SK-N-SH (cell line): ENCODE measurements at regions not wholly inside any gene's neighbourhood (a gene's known extent, or its start where the extent isn't known, plus 50 kb on each side); places are given as distances from the start of the nearest gene placed in this dataset.

Experiments
- CTCF ChIP-seq: fragments of 200-600 bp; sonication (generic); IDR thresholded peaks from 2 replicates; pipeline ENCODE4 v1.6.1; 2017; ENCODE audit warnings: antibody characterized with exemption, mild to moderate bottlenecking, moderate library complexity
- EP300 ChIP-seq, 2 experiments: IDR thresholded peaks; 2 replicates each; pipeline versions ENCODE4 v1.4.0 to v1.6.1; 2012; ENCODE audit warnings: borderline replicate concordance in 1 of 2, low read depth in 1 of 2, low read length in 1 of 2
- EZH2phosphoT487 ChIP-seq: fragments of 200-600 bp; sonication (generic); IDR thresholded peaks from 2 replicates; pipeline ENCODE4 v1.6.1; 2017; ENCODE audit warnings: low read depth, mixed run types, mild to moderate bottlenecking, antibody characterized with exemption, moderate library complexity, borderline replicate concordance
- FOXM1 ChIP-seq: IDR thresholded peaks from 2 replicates; pipeline ENCODE4 v1.4.0; 2012; ENCODE audit warnings: low read depth, mild to moderate bottlenecking
- GABPA ChIP-seq: IDR thresholded peaks from 2 replicates; pipeline ENCODE4 v1.4.0; 2012; ENCODE audit warnings: low read depth, mild to moderate bottlenecking
- GATA2 ChIP-seq: sonication (generic); formaldehyde crosslinking; IDR thresholded peaks from 2 replicates; pipeline ENCODE4 v1.5.0; 2020; ENCODE audit warnings: mild to moderate bottlenecking, missing genetic modification reagents
- MXI1 ChIP-seq: IDR thresholded peaks from 2 replicates; pipeline ENCODE4 v1.6.1; 2012; ENCODE audit warnings: mild to moderate bottlenecking, low read depth, low read length, improper control_type of control experiment
- POLR2AphosphoS5 ChIP-seq: IDR thresholded peaks from 2 replicates; pipeline ENCODE4 v1.6.1; 2012; ENCODE audit warnings: low read depth, low read length
- RFX5 ChIP-seq: IDR thresholded peaks from 2 replicates; pipeline ENCODE4 v1.6.1; 2012; ENCODE audit warnings: mild to moderate bottlenecking, improper control_type of control experiment, low read length
- RXRA ChIP-seq: IDR thresholded peaks from 2 replicates; pipeline ENCODE4 v1.4.0; 2012; ENCODE audit warnings: low read depth, mild to moderate bottlenecking, borderline replicate concordance
- TAF1 ChIP-seq: IDR thresholded peaks from 2 replicates; pipeline ENCODE4 v1.6.1; 2012; ENCODE audit warnings: low read depth, mild to moderate bottlenecking, low read length, moderate library complexity, borderline replicate concordance
- USF2 ChIP-seq: fragments of 150-350 bp; IDR thresholded peaks from 2 replicates; pipeline ENCODE4 v1.6.1; 2017; ENCODE audit warnings: antibody characterized with exemption, low read length, low read depth, borderline replicate concordance
- ZBTB33 ChIP-seq: IDR thresholded peaks from 2 replicates; pipeline ENCODE4 v1.4.0; 2012; ENCODE audit warnings: low read depth, borderline replicate concordance

- TF ChIP-seq TAF1 (no peak), POLR2AphosphoS5 (no peak), CTCF (no peak), GABPA (no peak), USF2 (no peak), EZH2phosphoT487 (no peak), EP300 (IDR thresholded peaks at IDR 0.05; ENCODE audit: borderline replicate concordance in 1 of 2, low read depth in 1 of 2, low read length in 1 of 2) (no peak), GATA2 (CRISPR knock-in tag) (no peak), ZBTB33 (no peak), RFX5 (no peak), FOXM1 (no peak), RXRA (no peak), MXI1 (no peak)
These were observed 141.6 kb upstream of the AKR1E2 start for GRCh38 chr10:4684434-4684833.
